ENCODE measurements at regions not wholly inside any gene's neighbourhood (a gene's known extent, or its start where the extent isn't known, plus 50 kb on each side); places are given as distances from the start of the nearest gene placed in this dataset.

DNA sequence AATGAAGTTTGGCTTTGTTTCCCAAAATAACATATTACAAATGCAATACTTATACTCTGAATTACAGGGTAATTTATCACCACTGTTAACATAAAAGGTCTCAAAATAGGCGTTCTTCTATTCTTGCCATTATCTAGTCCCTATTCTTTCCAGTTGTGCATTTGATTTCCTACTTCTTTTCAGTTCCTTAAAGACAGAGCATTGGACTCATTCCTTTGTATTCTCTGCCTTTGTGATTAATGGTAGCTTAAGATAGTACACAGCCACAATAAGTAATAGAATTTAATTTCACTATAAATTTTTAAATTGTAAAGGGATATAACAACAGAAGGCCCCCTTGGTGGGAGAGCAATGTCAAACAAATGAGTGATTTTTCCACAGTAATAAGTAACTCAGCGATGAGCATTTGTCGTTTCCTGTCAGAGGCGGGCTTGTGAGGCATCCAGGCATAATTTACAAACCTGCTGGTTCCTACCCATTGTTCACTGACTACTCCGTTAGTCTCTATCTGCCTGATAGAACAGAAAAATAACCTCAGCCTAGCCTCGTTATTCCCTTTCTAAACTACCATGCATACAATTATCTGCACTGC lies 456.6 kb upstream of the REG3G start:
- DNase-seq (ENCODE audit: low read depth in 2 of 2), result no peak

DNA sequence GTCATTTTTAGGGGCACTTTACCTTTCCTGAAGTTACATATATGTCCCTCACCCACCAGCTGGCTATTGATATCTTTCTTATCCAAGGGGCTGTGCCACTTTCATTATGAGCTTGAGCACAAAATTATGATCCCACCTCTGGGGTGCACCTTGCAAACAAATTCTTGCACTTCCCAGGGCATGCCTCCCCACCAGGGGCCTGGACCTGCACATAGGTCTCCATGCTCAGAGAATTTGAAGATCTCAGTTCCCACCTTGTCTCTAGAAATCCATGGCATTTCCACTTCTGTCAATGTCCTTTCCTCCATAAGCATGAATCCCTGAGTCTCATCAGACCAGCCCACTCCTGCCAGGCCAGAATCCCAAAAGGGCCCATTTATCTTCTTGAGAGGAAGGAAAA lies 449.1 kb upstream of the REG3G start:
- DNase-seq (ENCODE audit: low read depth in 2 of 2), result no peak

DNA sequence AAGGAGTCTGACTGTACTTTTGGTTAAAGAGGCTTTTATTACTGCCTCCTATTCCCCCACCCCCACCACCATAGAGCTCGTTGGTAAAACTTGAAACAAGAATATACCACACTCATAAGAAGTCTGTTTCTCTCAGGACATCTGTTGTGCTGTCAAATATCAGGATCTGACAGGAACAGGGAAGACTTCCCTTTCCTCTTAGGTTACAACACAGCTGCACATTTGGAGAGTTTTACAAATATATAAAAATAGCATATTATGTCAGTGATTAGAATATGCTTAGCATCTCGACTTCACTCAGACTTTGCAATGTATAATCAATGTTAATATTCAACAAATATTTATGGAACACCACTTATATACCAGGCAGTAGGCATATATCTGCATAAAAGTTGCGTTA lies 439.6 kb upstream of the REG3G start:
- no peak for DNase-seq (ENCODE audit: low read depth in 2 of 2)

DNA sequence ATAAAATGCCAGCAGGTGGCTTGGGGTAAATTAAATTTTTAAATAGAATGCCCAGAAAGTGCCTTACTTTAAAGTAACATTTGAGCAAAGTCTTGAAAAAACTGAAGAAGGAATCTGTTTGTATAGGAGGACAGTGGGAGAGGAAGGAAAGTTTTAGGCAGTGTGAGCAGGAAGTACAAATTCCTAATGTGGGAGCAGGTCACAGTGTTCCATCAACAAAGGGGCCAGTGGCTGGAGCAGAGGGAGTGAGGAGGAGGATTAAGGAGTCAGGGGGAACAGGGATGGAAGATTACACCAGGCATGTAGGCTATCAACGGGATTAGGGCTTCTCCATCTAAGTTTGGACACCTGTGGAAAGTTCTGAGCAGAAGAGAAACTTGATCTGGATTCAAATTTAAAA lies 439.2 kb upstream of the REG3G start:
- no peak for DNase-seq (ENCODE audit: low read depth in 2 of 2)

DNA sequence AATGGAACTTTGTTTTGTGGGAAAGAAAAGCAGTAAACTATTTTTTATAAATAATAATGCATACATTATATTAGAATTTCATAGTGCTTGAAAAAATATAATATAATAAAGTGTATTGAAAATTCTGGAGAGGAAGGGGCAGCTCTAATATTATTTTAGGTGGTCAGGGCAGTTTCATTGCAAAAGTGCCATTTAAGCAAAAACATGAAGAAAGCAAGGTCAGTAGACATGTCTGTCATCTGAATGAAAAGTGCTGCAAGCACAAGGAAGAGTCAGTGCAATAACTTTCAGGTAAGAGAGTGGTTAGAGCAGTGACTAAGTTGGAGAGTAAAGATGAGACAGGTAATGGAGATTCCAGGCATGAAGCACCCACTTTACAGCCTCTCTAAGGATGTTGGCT lies 435.6 kb upstream of the REG3G start:
- no peak for DNase-seq (ENCODE audit: low read depth in 2 of 2)

DNA sequence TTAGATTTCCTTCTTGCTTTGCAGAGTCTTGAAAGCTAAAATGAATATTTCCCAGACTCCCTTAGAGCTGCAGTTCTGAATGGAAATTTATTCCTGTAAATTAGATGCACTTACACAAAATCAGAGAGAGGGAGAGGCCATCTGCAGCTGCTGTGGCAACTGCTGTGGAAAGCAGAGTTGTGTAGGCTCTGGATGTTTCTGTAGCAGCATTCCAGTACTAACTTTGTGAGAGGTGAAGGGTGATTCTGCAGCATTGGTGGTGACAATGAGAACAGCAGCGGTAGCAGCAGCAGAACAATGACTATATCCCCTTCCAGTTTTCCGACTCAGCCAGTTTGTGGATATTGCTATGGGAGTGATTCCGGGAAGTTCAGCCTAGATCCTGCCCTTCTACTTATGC lies 433.0 kb upstream of the REG3G start:
- DNase-seq (ENCODE audit: low read depth in 2 of 2), result no peak

DNA sequence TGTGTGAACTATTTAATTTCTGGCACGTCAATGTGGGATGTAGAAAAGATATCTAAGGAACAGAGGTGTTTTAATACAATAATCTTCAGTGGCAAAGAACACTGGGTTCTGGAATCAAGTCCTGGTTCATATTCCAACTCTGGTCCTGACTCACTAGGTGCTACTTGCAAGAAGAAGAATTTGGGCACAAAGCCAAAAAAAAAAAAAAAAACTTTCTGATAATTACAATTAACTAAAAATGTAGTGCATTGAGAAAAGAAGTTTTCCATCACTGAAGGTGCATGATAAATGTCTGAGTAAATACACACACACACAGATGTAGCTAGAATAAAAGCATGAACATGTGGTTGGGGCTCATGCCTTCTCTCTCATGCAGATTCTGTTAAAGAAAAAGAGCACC lies 424.4 kb upstream of the REG3G start:
- no peak for DNase-seq (ENCODE audit: low read depth in 2 of 2)

DNA sequence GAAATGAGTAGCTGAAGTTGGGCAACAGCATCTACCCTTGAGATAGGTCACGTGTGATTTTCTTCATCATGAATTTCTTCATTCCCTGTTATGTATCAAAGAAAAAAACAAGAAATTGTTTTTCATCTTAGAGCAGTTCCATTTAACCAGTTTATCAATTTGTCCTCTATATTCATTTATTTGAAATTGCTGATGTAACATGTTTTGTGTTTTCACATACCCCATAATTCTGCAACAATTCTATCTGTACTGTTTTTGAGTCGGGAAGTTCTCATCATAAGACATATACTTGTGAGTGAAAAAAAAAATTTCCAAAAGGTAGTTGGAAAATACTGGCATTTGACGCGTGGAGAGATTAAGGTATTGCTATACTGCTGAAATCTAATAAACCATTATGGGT lies 422.6 kb upstream of the REG3G start:
- DNase-seq (ENCODE audit: low read depth in 2 of 2), result no peak

DNA sequence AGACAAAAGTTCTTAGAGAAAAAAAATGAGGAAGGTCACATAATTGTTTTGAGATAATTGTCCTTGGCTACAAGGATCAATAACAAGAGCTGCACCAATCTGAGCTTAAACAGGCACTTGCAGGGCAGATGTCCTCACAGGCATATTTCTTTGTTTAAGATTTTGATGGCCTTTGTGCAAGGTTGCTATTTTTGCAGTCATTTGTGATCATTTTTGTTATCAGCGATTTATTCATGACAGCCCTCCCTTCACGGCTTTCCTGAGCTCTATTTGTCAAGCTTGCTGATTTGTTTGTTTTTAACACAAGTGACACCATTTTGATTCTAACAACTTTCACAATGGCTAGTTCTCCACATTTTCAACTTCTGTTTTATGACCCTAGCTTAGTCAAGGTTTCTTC lies 418.6 kb upstream of the REG3G start:
- no peak for DNase-seq (ENCODE audit: low read depth in 2 of 2)

DNA sequence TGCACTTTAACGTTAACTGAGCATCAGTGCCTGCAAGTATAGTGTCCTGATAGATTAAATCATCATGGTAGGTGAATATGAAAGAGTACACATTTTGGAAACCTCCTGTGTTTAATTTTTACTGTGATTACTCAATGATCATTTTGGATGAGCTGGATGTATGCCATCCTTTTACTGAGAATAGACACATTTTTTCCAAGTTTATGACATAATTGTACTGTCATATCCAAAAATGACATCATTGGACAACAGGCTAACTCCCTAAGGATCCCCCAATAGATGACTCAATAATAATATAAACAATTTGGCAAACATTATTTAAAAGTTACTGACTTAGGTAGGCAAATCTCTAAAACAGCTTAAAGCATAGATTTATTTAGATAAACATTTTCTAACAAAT lies 410.8 kb upstream of the REG3G start:
- no peak for DNase-seq (ENCODE audit: low read depth in 2 of 2)

DNA sequence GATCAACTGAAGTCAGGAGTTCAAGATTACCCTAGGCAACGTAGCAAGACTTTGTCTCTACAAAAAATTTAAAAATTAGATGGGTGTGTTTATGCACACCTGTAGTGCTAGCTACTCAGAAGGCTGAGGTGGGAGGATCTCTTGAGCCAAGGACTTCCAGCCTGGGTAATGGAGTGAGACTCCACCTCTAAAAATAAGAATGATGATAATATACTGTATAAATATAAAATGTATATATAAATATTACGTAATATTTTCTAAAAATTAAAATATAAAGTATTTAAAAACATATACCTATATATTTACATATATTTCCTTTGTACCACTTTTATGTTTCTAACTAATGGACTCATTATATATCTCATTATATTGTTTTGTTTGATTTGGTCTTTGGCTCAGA lies 409.5 kb upstream of the REG3G start:
- no peak for DNase-seq (ENCODE audit: low read depth in 2 of 2)

DNA sequence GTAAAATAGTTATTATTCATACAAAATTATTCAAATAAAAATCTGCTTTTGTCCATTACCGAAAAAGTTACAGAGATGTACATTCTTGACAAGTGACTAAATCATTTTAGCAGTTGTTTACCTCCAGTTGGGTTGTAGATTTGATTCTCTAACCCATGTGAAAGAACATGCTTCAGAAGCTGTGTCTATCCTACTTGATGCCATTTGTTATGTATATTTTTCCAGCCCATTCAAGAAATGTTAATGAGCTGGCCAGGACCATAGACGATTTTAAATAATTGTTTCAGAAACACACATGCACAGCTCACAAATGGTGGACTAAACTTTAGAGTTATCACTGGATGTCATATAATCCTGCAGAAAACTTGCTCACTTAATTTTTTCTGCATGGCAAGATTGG lies 391.1 kb upstream of the REG3G start:
- DNase-seq (ENCODE audit: low read depth in 2 of 2), result no peak

DNA sequence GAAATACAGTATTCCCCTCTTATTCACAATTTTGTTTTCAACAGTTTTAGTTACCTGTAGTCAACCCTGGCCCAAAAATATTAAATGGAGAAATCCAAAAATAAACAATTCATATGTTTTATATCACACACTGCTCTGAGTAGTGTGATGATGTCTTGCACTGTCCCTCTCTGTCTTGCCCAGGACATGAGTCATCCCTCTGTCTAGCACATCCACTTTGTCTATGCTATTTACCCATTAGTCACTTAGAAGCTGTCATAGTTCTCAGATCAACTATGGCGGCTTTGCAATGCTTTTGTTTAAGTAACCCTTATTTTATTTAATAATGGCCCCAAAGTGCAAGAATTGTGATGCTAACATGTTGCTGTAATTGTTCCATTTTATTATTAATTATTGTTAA lies 380.6 kb upstream of the REG3G start:
- no peak for DNase-seq (ENCODE audit: low read depth in 2 of 2)

DNA sequence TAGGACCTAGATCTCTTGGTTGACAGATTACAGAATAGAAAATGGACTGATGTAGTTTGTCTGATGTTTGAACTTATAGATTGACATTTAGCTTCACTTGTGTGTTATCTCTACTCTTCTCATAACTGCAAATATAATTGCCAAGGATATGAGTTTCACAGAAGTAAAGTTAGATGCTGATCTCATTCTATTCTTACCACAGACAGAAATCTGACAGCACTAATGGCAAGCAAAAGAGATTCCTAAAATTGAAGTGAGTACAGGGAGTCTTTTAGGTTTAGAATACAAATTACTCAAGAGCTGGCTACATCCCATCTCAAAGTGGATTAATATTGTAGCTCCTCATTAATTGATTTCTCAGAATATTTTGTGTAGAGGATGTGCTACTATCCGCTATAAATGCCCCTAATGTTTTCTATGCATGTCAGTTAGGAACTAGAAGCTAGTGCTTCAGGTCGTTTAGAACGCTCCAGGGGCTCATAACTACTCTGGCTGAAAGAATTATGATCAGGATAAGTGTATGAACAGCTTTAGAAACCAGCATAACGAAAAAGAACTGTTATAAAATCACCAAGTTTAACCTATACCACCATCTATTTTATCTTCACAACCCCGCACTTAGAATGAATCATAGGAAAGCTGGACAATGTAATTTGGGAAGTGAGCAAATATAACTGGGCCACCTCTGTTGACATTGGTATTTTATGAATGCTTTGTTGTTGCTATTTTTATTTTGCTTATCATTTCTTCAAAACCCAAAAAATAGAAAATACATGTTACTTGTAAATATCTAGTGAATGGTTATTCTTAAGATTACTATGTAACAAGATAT lies 378.8 kb upstream of the REG3G start:
- DNase-seq (ENCODE audit: low read depth in 2 of 2), result no peak

DNA sequence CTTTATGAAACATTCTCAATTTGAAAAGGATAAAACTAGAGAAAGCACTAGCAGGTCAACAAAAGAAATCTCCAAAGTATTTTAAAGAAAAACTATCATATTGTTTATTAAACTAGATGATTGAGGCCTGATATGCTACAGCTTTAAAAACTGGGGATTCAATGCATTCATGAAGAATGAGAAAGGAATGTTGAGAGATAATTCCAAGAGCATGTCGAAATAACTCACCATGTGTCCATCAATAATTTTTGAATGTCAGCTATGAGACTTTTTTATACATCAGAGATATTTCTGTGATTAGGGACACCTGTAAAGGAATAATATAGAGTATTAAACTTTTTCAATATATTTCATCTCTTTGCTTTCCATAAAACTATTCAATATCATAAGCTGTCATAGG lies 376.9 kb upstream of the REG3G start:
- DNase-seq (ENCODE audit: low read depth in 2 of 2), result no peak

DNA sequence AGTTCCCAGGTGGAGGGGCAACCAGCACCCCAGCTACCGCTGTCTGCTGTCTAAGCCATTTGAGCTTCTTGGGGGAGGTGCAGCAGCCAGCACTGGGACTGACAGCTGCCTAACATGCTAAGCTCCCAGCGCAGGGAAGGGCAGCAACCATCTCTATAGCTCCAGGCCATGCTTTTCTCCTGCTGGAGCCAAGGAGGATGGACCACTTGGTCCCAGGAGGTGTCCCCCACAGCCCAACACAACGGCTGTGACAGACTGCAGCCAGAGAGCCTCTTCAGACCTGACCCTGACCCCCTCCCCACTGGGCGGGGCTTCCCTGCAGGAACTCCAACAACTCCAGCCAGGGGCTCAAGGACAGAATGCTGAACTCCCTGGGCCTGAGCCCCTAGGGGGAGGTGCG lies 370.6 kb upstream of the REG3G start:
- DNase-seq (ENCODE audit: low read depth in 2 of 2), result no peak

DNA sequence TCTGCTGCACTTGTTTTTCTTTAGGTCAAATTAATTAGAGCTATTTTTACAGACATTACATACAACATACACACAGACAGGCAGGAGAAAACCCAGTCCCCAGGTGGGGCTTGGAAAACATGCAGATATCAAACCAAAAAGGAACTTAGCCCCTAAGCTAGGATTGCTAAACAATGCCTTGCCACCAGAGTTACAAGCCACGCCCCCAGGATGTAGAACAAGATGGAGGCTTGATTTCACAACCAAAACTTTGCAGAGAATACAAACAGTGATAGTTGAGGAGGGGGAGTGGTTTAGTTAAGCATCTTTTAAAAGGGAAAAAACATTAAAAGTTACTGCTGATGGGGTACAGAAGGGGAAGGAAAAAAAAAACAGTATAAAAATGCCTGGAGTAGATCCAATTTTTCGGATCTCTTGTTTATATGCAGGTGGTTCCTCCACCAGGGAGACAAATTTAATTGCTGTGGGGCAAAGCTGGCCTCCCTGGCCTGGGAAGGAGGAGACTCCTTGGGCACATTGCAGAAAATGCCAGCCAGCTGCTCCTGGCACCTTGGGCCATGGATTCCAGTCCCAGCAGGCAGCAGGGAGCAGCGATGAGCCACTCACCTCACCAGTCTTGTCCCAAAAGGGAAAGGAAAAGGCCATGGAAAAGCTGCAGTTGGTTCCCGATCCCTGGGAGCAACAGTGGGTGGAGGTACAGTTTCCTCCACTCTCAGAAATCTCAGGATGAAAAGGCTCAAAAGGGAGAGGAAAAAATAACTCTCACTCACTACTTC lies 348.4 kb upstream of the REG3G start:
- no peak for DNase-seq (ENCODE audit: low read depth in 2 of 2)

DNA sequence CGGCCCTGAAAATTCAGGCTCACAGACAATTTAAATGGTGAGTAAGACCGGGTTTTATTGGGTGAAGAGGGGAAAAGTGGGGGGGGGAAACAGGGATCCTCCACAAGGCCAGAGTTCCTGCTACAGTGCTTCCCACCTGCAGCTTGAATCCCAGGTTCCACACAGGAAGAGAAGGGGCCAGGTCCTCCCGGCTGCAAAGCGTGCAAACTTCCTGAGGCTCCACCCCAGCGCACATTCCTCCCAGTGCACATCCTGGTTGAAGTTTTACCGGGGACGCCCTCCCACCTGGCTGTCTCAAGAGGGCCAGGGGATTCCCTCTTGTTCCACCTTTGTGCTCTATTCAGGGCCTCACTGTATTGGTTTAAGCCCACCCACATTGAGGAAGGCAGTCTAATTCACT lies 347.7 kb upstream of the REG3G start:
- DNase-seq (ENCODE audit: low read depth in 2 of 2), result no peak

DNA sequence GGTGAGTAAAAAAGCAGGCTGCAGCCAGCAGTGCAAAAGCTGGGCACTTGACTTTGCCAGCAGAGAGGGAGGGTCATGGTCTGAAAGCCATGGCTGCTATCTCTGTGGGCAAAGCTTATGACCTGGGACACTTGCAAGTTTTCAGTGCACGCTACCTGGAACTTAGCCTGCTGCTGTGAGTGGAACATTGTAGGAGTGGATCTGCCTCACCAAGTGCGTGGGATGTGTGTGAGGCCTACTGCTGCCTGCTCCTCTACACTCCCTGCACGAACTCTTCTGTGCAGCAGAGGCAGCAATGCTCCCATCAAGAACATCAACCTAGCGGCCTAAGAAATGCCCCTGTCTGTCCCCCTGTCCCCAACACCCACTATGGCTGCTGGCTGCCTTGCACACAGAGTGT lies 344.1 kb upstream of the REG3G start:
- no peak for DNase-seq (ENCODE audit: low read depth in 2 of 2)

DNA sequence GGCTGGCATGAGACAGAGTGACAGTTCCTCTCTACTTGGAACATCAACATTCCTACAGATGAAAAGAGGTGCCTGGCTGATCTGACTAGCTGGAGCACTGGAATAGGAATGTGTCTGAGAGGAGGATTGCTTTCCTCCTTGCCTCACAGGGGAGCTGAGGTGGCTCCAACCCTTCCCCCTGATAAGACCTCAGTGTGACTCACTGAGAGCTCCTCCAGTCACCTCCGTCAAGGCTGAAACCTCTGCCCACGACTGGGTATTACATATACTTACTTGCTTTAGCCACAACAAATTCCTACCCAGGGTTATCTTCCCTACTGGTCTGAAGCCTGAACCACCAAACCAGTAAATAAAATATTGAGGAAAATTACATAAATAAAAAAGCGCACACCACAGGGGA lies 342.7 kb upstream of the REG3G start:
- no peak for DNase-seq (ENCODE audit: low read depth in 2 of 2)

DNA sequence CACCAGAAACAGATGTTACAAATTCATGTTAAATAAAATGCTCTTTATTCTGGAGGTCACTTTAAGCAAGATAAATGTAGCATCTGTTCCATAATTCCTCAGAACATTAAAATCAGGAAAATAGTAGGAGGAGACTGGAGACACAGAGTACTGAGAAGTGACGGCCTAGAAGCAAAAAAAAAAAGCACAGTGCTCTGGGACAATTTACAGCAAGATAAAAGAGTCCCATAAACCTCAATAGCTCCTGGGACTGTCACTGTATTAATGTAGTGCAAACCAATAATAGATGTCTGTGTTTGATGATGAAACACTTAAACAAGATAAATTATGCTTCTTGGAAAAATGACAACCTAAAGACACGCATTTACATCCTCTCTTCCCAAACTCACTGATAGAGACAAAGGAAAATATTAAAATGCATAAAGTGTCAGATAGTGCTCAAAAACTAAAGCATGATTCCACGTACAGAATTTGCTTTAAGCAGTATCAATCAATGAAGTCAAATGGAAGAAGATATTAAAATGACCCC lies 338.8 kb upstream of the REG3G start:
- no peak for DNase-seq (ENCODE audit: low read depth in 2 of 2)

DNA sequence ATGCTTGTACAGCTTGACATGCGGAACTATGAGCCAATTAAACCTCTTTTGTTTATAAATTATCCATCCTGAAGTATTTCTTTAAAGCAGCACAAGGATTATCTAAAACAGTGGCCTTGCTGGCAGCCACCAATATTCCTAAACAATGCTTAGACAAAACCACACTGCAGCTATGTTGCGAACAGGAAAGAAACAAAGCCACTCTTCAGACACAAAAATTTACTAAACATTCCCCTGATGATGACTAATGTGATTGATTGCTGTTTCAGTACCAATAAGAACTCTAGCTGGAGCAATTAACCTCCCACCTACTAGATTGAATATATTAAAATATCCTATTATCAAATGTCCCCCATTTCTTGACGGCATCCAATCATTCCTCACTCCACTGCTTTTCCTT lies 325.8 kb upstream of the REG3G start:
- DNase-seq (ENCODE audit: low read depth in 2 of 2), result no peak

DNA sequence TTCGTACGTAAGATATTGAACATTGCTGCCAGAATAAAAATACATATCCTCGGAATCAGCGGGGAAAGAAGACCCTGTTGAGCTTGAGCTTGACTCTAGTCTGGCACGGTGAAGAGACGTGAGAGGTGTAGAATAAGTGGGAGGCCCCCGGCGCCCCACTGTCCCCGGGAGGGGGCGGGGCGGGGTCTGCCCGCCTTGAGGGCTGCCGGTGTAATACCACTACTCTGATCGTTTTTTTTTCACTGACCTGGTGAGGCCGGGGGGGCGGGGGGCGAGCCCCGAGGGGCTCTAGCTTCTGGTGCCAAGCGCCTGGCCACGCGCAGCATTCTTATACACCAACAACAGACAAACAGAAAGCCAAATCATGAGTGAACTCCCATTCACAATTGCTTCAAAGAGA lies 324.0 kb upstream of the REG3G start:
- peak in 1 of 2 donors; percentile 24 for DNase-seq (ENCODE audit: low read depth in 2 of 2)
